ENCODE measurements at regions not wholly inside any gene's neighbourhood (a gene's known extent, or its start where the extent isn't known, plus 50 kb on each side); places are given as distances from the start of the nearest gene placed in this dataset.

DNA sequence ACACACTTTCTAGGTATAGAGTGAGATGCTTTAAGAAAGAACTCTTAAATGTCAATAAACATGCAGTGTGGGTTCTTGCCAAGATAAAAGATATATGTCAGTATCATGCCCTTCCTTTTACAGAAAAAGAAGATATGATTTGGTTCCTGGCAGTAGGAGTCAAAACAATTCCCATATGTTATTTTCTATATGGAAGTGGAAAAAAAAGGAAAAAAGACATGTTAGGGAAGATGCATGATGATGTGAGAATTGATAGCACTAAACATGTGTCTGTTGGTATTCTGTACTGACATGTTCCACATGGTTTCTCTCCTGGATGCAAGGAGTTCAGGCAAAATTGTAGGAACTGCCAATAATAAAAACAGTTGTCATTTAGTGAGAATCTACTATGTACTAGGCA lies 318.8 kb upstream of the DACH1 start:
- H3K27ac ChIP-seq (ENCODE audit: low read depth, low read length, poor library complexity, severe bottlenecking): no peak overlapping the region
- H3K4me3 ChIP-seq (ENCODE audit: low read depth, low read length, poor library complexity, severe bottlenecking): no peak overlapping the region
- no peaks in the 10 kb centered on the region for H3K9me3 ChIP-seq (ENCODE audit: low read depth, low read length, poor library complexity, severe bottlenecking)
- DNase-seq (ENCODE audit: low spot score): no peak
- no peaks in the 10 kb centered on the region for H3K4me1 ChIP-seq (ENCODE audit: insufficient read depth, low read length, poor library complexity, severe bottlenecking)
- intact Hi-C loops (cut with micrococcal nuclease; ENCODE audit: unreplicated experiment): no loop called here
- BruUV-seq (replicated peaks): no TSS peak
- no peaks in the 10 kb centered on the region for H3K36me3 ChIP-seq (ENCODE audit: insufficient read depth, low read length, poor library complexity, severe bottlenecking)
- CTCF ChIA-PET: no interaction called here
- POLR2A ChIA-PET (ENCODE audit: low non-redundant PET): no interaction called here
- H3K27me3 ChIP-seq (replicated peaks; ENCODE audit: insufficient read depth, low read depth, low read length, poor library complexity): peaks cover 69% of the 10 kb centered on the region
- TF ChIP-seq, protein P1, sequence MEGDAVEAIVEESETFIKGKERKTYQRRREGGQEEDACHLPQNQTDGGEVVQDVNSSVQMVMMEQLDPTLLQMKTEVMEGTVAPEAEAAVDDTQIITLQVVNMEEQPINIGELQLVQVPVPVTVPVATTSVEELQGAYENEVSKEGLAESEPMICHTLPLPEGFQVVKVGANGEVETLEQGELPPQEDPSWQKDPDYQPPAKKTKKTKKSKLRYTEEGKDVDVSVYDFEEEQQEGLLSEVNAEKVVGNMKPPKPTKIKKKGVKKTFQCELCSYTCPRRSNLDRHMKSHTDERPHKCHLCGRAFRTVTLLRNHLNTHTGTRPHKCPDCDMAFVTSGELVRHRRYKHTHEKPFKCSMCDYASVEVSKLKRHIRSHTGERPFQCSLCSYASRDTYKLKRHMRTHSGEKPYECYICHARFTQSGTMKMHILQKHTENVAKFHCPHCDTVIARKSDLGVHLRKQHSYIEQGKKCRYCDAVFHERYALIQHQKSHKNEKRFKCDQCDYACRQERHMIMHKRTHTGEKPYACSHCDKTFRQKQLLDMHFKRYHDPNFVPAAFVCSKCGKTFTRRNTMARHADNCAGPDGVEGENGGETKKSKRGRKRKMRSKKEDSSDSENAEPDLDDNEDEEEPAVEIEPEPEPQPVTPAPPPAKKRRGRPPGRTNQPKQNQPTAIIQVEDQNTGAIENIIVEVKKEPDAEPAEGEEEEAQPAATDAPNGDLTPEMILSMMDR (conservative IDR thresholded peaks at IDR 0.05; ENCODE audit: low read depth, low read length): no peak
- TF ChIP-seq EZH2 (IDR thresholded peaks at IDR 0.05; ENCODE audit: borderline replicate concordance, low read depth, low read length, poor library complexity, severe bottlenecking): no peak

DNA sequence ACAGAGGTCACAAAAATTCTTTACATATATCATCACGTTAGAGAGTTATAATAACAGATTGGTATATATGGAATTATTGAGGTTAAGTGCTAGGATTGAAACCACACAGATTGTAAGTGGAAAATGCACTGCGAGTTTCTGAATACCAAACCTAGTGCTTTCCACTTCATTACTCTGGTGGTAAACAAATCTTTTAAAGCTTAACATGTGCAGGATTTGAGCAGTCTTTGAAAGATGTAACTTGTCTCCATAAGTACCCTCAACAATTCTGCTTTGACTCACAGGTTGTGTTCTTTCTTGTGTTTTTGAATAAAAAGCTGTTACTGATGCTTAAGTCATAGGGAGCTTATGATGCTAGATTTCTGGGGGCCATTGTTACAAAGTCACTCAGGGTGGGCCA lies 314.7 kb upstream of the DACH1 start:
- BruUV-seq (replicated peaks): no TSS peak

DNA sequence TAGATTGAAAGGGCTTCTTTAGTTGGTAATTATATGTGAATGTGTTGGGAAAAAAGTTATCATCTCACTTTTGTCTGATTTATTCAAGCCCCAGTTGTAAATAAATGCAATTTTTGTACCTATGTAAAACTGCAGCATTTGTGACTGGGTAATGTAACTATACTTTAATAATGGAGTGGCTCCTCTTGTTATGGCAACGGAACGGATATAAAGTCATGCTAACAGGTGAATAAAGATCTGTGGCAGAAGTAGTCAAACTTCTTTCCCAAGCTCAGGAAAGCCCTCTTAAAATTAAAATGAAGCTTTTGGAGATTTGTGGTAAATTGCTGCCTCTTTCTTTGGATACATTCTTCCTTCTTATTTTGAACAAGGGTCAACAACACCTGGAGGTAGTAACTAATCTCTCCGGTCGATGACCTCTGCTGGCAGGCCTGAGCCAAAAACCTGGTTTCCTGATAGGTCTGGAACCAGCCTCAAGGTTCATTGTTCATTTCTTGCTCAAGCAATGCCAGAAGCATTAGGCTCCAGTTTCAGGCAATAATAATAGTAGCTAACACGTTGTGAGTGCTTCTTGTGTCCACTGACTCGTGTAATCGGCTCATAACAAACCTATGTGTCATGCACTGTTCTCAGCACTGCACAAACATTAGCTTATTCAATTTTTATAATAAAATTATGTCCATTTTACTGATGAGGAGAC lies 313.4 kb upstream of the DACH1 start:
- H3K4me1 ChIP-seq (ENCODE audit: insufficient read depth, low read length, poor library complexity, severe bottlenecking): no peaks in the 10 kb centered on the region
- CTCF ChIA-PET: no interaction called here
- intact Hi-C loops (cut with micrococcal nuclease; ENCODE audit: unreplicated experiment): no loop called here
- H3K27me3 ChIP-seq (replicated peaks; ENCODE audit: insufficient read depth, low read depth, low read length, poor library complexity): peaks cover 32% of the 10 kb centered on the region
- POLR2A ChIA-PET (ENCODE audit: low non-redundant PET): no interaction called here
- no peak overlapping the region for H3K27ac ChIP-seq (ENCODE audit: low read depth, low read length, poor library complexity, severe bottlenecking)
- no peaks in the 10 kb centered on the region for H3K36me3 ChIP-seq (ENCODE audit: insufficient read depth, low read length, poor library complexity, severe bottlenecking)
- BruUV-seq (replicated peaks): no TSS peak
- no peaks in the 10 kb centered on the region for H3K9me3 ChIP-seq (ENCODE audit: low read depth, low read length, poor library complexity, severe bottlenecking)
- TF ChIP-seq, protein P1 (conservative IDR thresholded peaks at IDR 0.05; ENCODE audit: low read depth, low read length): no peak
- TF ChIP-seq EZH2 (IDR thresholded peaks at IDR 0.05; ENCODE audit: borderline replicate concordance, low read depth, low read length, poor library complexity, severe bottlenecking): no peak
- no peak overlapping the region for H3K4me3 ChIP-seq (ENCODE audit: low read depth, low read length, poor library complexity, severe bottlenecking)
- no peak for DNase-seq (ENCODE audit: low spot score)

More for the DNA sequence above, 314.7 kb upstream of the DACH1 start:
- TF ChIP-seq, protein P1 (conservative IDR thresholded peaks at IDR 0.05; ENCODE audit: low read depth, low read length): no peak
- no peak for TF ChIP-seq EZH2 (IDR thresholded peaks at IDR 0.05; ENCODE audit: borderline replicate concordance, low read depth, low read length, poor library complexity, severe bottlenecking)
- Histone ChIP-seq H3K9me3 (ENCODE audit: low read depth, low read length, poor library complexity, severe bottlenecking) (no peaks in the 10 kb centered on the region), H3K27me3 (replicated peaks; ENCODE audit: insufficient read depth, low read depth, low read length, poor library complexity) (peaks cover 34% of the 10 kb centered on the region), H3K4me1 (ENCODE audit: insufficient read depth, low read length, poor library complexity, severe bottlenecking) (no peaks in the 10 kb centered on the region), H3K36me3 (ENCODE audit: insufficient read depth, low read length, poor library complexity, severe bottlenecking) (no peaks in the 10 kb centered on the region), H3K27ac (ENCODE audit: low read depth, low read length, poor library complexity, severe bottlenecking) (no peak overlapping the region), H3K4me3 (ENCODE audit: low read depth, low read length, poor library complexity, severe bottlenecking) (no peak overlapping the region)
- no peak for DNase-seq (ENCODE audit: low spot score)
- ChIA-PET CTCF (no interaction called here), POLR2A (ENCODE audit: low non-redundant PET) (no interaction called here)
- intact Hi-C loops (cut with micrococcal nuclease; ENCODE audit: unreplicated experiment): no loop called here
